ENCODE measurements at regions not wholly inside any gene's neighbourhood (a gene's known extent, or its start where the extent isn't known, plus 50 kb on each side); places are given as distances from the start of the nearest gene placed in this dataset.

DNA sequence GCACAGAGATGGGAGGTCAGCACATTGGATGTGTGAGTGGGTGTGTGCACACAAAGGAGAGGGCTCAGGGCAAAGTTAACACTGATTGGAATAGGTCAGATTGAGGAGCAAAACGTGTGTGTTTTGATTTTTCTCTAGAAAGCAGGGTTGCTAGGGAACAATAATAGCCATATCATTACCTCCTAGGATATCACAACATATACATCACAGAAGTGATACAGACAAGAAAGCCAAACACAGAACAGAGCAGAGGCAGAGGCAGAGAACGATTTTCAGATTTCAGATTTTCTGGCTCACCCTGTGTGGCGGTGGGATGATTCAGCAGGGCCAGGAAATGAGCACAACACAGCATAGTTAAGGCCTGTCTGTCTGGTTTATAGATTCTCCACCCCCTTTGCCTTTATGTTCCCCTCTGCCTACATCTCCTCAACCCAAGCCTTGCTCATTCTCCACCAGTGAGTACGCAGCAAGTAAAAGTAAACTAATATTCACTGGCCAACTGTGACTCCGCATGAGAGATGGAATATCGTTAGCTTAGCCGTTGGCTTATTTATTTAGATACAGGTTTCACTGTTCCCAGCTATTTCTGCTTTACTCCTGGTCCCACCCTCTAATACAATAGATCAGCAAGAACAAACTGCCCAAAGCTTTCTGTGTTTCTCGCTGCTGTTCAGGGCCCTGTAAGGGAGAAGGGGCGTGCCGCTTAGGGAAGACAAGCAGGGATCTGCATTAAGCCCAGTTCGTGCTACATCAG is 182.7 kb upstream of the TSC22D1 start:
- Histone ChIP-seq H3K79me2 (ENCODE audit: insufficient read depth, low read length) (no peaks in the 10 kb centered on the region), H3K4me1 (ENCODE audit: insufficient read depth, low read length) (no peaks in the 10 kb centered on the region), H3K27me3 (ENCODE audit: insufficient read depth, low read length, poor library complexity) (no peaks in the 10 kb centered on the region), H2AFZ (ENCODE audit: low read depth, low read length) (no peak overlapping the region), H3K9me3 (ENCODE audit: insufficient read depth, low read length, severe bottlenecking) (no peaks in the 10 kb centered on the region), H4K20me1 (ENCODE audit: insufficient read depth, low read length) (no peaks in the 10 kb centered on the region), H3K36me3 (ENCODE audit: insufficient read depth, low read length) (no peaks in the 10 kb centered on the region), H3K27ac (ENCODE audit: low read length) (no peak overlapping the region), H3K4me2 (ENCODE audit: insufficient read depth, low read length) (no peak overlapping the region), H3K9ac (ENCODE audit: low read depth, low read length) (no peak overlapping the region), H3K4me3 (ENCODE audit: low read depth in 1 of 2, low read length in 2 of 2) (no peak overlapping the region)
- TF ChIP-seq EZH2 (IDR thresholded peaks at IDR 0.05; ENCODE audit: borderline replicate concordance, low read depth, low read length, severe bottlenecking) (no peak), CTCF (IDR thresholded peaks at IDR 0.05; ENCODE audit: borderline replicate concordance, extremely low read depth, low read length, poor library complexity, severe bottlenecking) (no peak)
- DNase-seq, result no peak
- no peak for ATAC-seq (ENCODE audit: insufficient read depth, low read depth)

DNA sequence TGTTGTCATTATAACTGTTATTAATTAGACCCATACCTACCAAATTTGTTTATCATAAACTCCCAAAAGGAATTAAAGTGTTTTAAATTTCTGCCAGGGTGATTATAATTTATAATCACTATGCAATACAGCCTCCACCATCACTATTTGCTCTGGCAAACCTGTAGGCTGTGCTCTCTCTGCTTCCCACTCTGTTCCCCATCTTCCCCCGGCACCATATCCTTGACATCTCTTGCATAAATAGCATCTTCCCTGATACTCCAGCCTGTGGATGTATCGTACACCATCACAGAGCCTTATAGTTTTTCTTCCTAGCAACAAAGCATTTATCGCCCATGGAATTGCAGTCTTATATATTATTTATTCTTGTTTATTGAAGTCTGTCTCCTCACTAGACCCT is 181.5 kb upstream of the TSC22D1 start:
- Histone ChIP-seq H3K4me1 (ENCODE audit: insufficient read depth, low read length) (no peaks in the 10 kb centered on the region), H3K9me3 (ENCODE audit: insufficient read depth, low read length, severe bottlenecking) (no peaks in the 10 kb centered on the region), H3K4me3 (ENCODE audit: low read depth in 1 of 2, low read length in 2 of 2) (no peak overlapping the region), H3K9ac (ENCODE audit: low read depth, low read length) (no peak overlapping the region), H3K4me2 (ENCODE audit: insufficient read depth, low read length) (no peak overlapping the region), H3K27ac (ENCODE audit: low read length) (no peak overlapping the region), H3K79me2 (ENCODE audit: insufficient read depth, low read length) (no peaks in the 10 kb centered on the region), H3K36me3 (ENCODE audit: insufficient read depth, low read length) (no peaks in the 10 kb centered on the region), H3K27me3 (ENCODE audit: insufficient read depth, low read length, poor library complexity) (no peaks in the 10 kb centered on the region), H2AFZ (ENCODE audit: low read depth, low read length) (no peak overlapping the region), H4K20me1 (ENCODE audit: insufficient read depth, low read length) (no peaks in the 10 kb centered on the region)
- TF ChIP-seq EZH2 (IDR thresholded peaks at IDR 0.05; ENCODE audit: borderline replicate concordance, low read depth, low read length, severe bottlenecking), result no peak
- no peak for TF ChIP-seq CTCF (IDR thresholded peaks at IDR 0.05; ENCODE audit: borderline replicate concordance, extremely low read depth, low read length, poor library complexity, severe bottlenecking)
- DNase-seq, result no peak
- no peak for ATAC-seq (ENCODE audit: insufficient read depth, low read depth)

- TF ChIP-seq CTCF (IDR thresholded peaks at IDR 0.05; ENCODE audit: borderline replicate concordance, extremely low read depth, low read length, poor library complexity, severe bottlenecking) (no peak), EZH2 (IDR thresholded peaks at IDR 0.05; ENCODE audit: borderline replicate concordance, low read depth, low read length, severe bottlenecking) (no peak)
- no peak for DNase-seq
- ATAC-seq (ENCODE audit: insufficient read depth, low read depth), result no peak
- Histone ChIP-seq H4K20me1 (ENCODE audit: insufficient read depth, low read length) (no peaks in the 10 kb centered on the region), H3K79me2 (ENCODE audit: insufficient read depth, low read length) (no peaks in the 10 kb centered on the region), H3K9ac (ENCODE audit: low read depth, low read length) (no peak overlapping the region), H3K4me2 (ENCODE audit: insufficient read depth, low read length) (no peak overlapping the region), H3K4me1 (ENCODE audit: insufficient read depth, low read length) (no peaks in the 10 kb centered on the region), H3K36me3 (ENCODE audit: insufficient read depth, low read length) (no peaks in the 10 kb centered on the region), H3K27me3 (ENCODE audit: insufficient read depth, low read length, poor library complexity) (no peaks in the 10 kb centered on the region), H3K27ac (ENCODE audit: low read length) (no peak overlapping the region), H3K4me3 (ENCODE audit: low read depth in 1 of 2, low read length in 2 of 2) (no peak overlapping the region), H2AFZ (ENCODE audit: low read depth, low read length) (no peak overlapping the region), H3K9me3 (ENCODE audit: insufficient read depth, low read length, severe bottlenecking) (no peaks in the 10 kb centered on the region)
These were observed 180.2 kb upstream of the TSC22D1 start for GRCh38 chr13:44756276-44756810.
